Endothelial cell of umbilical vein (primary cell): ENCODE measurements at regions not wholly inside any gene's neighbourhood (a gene's known extent, or its start where the extent isn't known, plus 50 kb on each side); places are given as distances from the start of the nearest gene placed in this dataset.

ENCODE experiments used
- BruUV-seq: library from RNA; stranded (reverse); fragments of 400-500 nt; replicated peaks from 2 replicates; lab custom pipeline; 2021; lab: Mats Ljungman, UMichigan
- CTCF ChIA-PET: fragments of 300-600, 350-600 bp; sonication (Branson Sonifier 250); formaldehyde crosslinking; loops from one replicate; lab custom pipeline; 2021; ENCODE audit warnings: antibody characterized with exemption, inconsistent platforms; lab: Charles Lee
- POLR2A ChIA-PET: fragments of 300-600, 350-600 bp; sonication (Branson Sonifier 250); formaldehyde crosslinking; loops from one replicate; lab custom pipeline; 2021; ENCODE audit warnings: antibody characterized with exemption, inconsistent platforms; lab: Charles Lee
- DNase-seq: peaks from one replicate; pipeline ENCODE4 v3.0.0-alpha.2; 2011; ENCODE audit warnings: low read depth, low spot score
- FAIRE-seq: peaks from 2 replicates; lab custom pipeline; 2011; peaks lifted over from hg19 to GRCh38; lab: Jason Lieb, UNC
- H2AFZ ChIP-seq: 2 replicates; pipeline ENCODE4 v1.6.0; 2012; ENCODE audit warnings: low read depth, low read length, control low read depth, inconsistent platforms
- H3K27ac ChIP-seq: 2 replicates; pipeline ENCODE4 v1.5.1; 2011; ENCODE audit warnings: low read depth, mild to moderate bottlenecking, control low read depth, low read length, moderate library complexity; ENCODE audit not compliant: insufficient read depth
- H3K27me3 ChIP-seq, 2 experiments: 2 replicates each; pipeline versions ENCODE4 v1.6.0 to v1.6.1; 2011; ENCODE audit warnings: low read length in 2 of 2, mixed read lengths in 1 of 2; ENCODE audit not compliant: control insufficient read depth in 2 of 2, insufficient read depth in 2 of 2
- H3K36me3 ChIP-seq, 2 experiments: 2 replicates in 1 of 2; 3 replicates in 1 of 2; pipeline ENCODE4 v1.5.1; 2011; ENCODE audit warnings: low read length in 2 of 2, mild to moderate bottlenecking in 1 of 2, moderate library complexity in 1 of 2; ENCODE audit not compliant: control insufficient read depth in 2 of 2, insufficient read depth in 2 of 2; ENCODE audit errors: extremely low read depth in 1 of 2
- H3K4me1 ChIP-seq: 3 replicates; pipeline ENCODE4 v1.5.1; 2011; ENCODE audit warnings: mild to moderate bottlenecking, low read length; ENCODE audit not compliant: control insufficient read depth, insufficient read depth; ENCODE audit errors: extremely low read depth
- H3K4me2 ChIP-seq: 2 replicates; pipeline ENCODE4 v1.6.1; 2011; ENCODE audit warnings: low read length, control low read depth, mixed read lengths; ENCODE audit not compliant: insufficient read depth
- H3K4me3 ChIP-seq, 3 experiments: fragments of 200-600 bp in 1 of 3; sonication (generic), shearing (Covaris generic) in 1 of 3; replicated peaks in 1 of 3; 2 replicates each; pipeline ENCODE4 v1.5.1; 2011 to 2016; ENCODE audit warnings: control low read depth in 3 of 3, low read length in 3 of 3, mild to moderate bottlenecking in 2 of 3, inconsistent platforms in 1 of 3, low read depth in 1 of 3, moderate library complexity in 1 of 3; ENCODE audit not compliant: insufficient read depth in 1 of 3
- H3K79me2 ChIP-seq: 2 replicates; pipeline ENCODE4 v1.6.0; 2012; ENCODE audit warnings: low read length, inconsistent platforms; ENCODE audit not compliant: control insufficient read depth, insufficient read depth
- H3K9ac ChIP-seq: replicated peaks from 2 replicates; pipeline ENCODE3; 2011; ENCODE audit warnings: low read length, control low read depth; ENCODE audit not compliant: insufficient read depth; ENCODE audit errors: extremely low read depth
- H3K9me1 ChIP-seq: replicated peaks from 3 replicates; pipeline ENCODE4 v1.6.0; 2011; ENCODE audit warnings: mild to moderate bottlenecking, low read length; ENCODE audit not compliant: control insufficient read depth, insufficient read depth; ENCODE audit errors: extremely low read depth
- H3K9me3 ChIP-seq: replicated peaks from 2 replicates; pipeline ENCODE4 v1.5.1; 2012; ENCODE audit warnings: low read length, inconsistent platforms; ENCODE audit not compliant: control insufficient read depth, insufficient read depth
- H4K20me1 ChIP-seq: replicated peaks from 2 replicates; pipeline ENCODE3; 2011; ENCODE audit warnings: mild to moderate bottlenecking, low read length; ENCODE audit not compliant: control insufficient read depth, insufficient read depth; ENCODE audit errors: extremely low read depth
- EZH2 ChIP-seq: IDR thresholded peaks from 2 replicates; pipeline ENCODE4 v1.6.1; 2012; ENCODE audit warnings: borderline replicate concordance, low read depth, mild to moderate bottlenecking, moderate library complexity, low read length, inconsistent platforms; ENCODE audit not compliant: severe bottlenecking
- FOS ChIP-seq: IDR thresholded peaks from 2 replicates; pipeline ENCODE4 v1.6.1; 2011; ENCODE audit warnings: mild to moderate bottlenecking, low read length, moderate library complexity, borderline replicate concordance; ENCODE audit not compliant: insufficient read depth
- GATA2 ChIP-seq: IDR thresholded peaks from 2 replicates; pipeline ENCODE4 v1.7.0; 2011; ENCODE audit warnings: low read depth, mild to moderate bottlenecking, moderate library complexity, mixed read lengths, low read length; ENCODE audit not compliant: insufficient read length, insufficient read depth
- JUN ChIP-seq: IDR thresholded peaks from 2 replicates; pipeline ENCODE4 v1.6.1; 2011; ENCODE audit warnings: borderline replicate concordance, low read depth; ENCODE audit not compliant: insufficient read length, insufficient read depth
- MYC ChIP-seq: IDR thresholded peaks from one replicate; pipeline ENCODE4 v1.6.1; 2011; ENCODE audit warnings: mild to moderate bottlenecking, low read depth, low read length
- POLR2A ChIP-seq: IDR thresholded peaks from 2 replicates; pipeline ENCODE4 v1.6.1; 2012; ENCODE audit warnings: low read depth, mild to moderate bottlenecking, control low read depth, low read length
- POLR2AphosphoS5 ChIP-seq: IDR thresholded peaks from 2 replicates; pipeline ENCODE4 v1.6.1; 2012; ENCODE audit warnings: low read depth, mild to moderate bottlenecking, control low read depth, low read length, moderate library complexity; ENCODE audit not compliant: insufficient read depth
- dilution Hi-C: fragments of 300-500 bp; cut with MboI; formaldehyde crosslinking; loops from one replicate; pipeline ENCODE4 v1.15.0; 2019; ENCODE audit warnings: low sequenced_read_pairs; ENCODE audit not compliant: extremely low pct_ligation_motif_present
- intact Hi-C: fragments of 100-400 bp; cut with micrococcal nuclease; formaldehyde crosslinking; loops from one replicate; pipeline ENCODE4 v1.10.0; 2022
- TF ChIP-seq, protein P1 (sequence below), 2 donors: IDR thresholded peaks; 1 replicate in 1 of 2; 2 replicates in 1 of 2; pipeline ENCODE4 v1.5.1; 2011; ENCODE audit warnings: low read length in 2 of 2, mild to moderate bottlenecking in 2 of 2, moderate library complexity in 2 of 2, control low read depth in 1 of 2, inconsistent platforms in 1 of 2, low read depth in 1 of 2; ENCODE audit not compliant: insufficient read depth in 1 of 2; ENCODE audit errors: extremely low read depth in 1 of 2
- TF ChIP-seq, protein P2 (sequence below): IDR thresholded peaks from 2 replicates; pipeline ENCODE4 v1.6.1; 2011; ENCODE audit not compliant: insufficient read depth, insufficient read length

DNA sequence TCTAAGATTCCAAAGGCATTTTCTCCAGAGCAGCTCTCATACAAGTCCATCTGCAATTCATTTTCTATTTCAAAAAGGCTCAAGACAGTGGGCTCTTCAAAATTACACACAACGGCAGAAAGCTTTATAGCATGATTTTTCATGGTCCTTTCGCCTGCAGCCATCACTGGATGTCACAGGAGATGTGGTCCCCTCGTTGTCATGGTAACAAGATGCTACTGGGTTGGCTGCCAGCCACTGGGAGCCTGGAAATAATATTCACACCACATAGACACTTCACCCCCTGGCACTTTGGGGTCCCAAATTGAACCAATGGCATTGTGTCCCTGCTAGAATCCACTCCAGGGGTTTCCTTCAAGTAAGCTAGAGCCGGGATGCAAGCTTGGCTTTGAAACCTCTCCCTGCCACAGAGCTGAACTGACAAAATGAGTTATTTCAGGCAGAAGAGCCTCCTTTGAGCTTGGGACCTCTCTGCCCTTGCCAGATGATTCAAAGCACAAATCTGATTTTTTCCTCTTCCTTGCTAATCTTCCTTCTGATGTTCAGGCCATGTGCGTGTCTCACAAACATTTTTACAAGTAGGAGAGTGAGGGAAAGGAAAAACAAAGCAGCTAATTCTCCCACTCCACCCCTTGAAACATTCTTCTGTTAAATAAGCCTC is 512.6 kb upstream of the ADAMTS9 start:
- BruUV-seq = no TSS peak
- CTCF ChIA-PET = no interaction called here
- dilution Hi-C loops (no loop called here), intact Hi-C loops (no loop called here)
- no peaks in the 10 kb centered on the region for H3K36me3 ChIP-seq
- no peaks in the 10 kb centered on the region for H3K4me1 ChIP-seq
- no peak overlapping the region for H3K27ac ChIP-seq
- H3K9ac ChIP-seq = no peak overlapping the region
- FAIRE-seq (no peak), DNase-seq (no peak)
- POLR2A ChIA-PET = no interaction called here
- no peaks in the 10 kb centered on the region for H3K79me2 ChIP-seq
- no peaks in the 10 kb centered on the region for H3K9me1 ChIP-seq
- H2AFZ ChIP-seq = no peak overlapping the region
- H3K9me3 ChIP-seq = no peaks in the 10 kb centered on the region
- no peak overlapping the region for H3K4me3 ChIP-seq
- no peak for TF ChIP-seq EZH2
- no peak for TF ChIP-seq POLR2A
- no peak for TF ChIP-seq JUN
- no peak for TF ChIP-seq MYC
- no peak for TF ChIP-seq FOS
- TF ChIP-seq GATA2 = no peak
- no peak overlapping the region for H3K4me2 ChIP-seq
- H3K27me3 ChIP-seq = peaks cover 1 to 7% of the 10 kb centered on the region in 2 experiments
- no peaks in the 10 kb centered on the region for H4K20me1 ChIP-seq

DNA sequence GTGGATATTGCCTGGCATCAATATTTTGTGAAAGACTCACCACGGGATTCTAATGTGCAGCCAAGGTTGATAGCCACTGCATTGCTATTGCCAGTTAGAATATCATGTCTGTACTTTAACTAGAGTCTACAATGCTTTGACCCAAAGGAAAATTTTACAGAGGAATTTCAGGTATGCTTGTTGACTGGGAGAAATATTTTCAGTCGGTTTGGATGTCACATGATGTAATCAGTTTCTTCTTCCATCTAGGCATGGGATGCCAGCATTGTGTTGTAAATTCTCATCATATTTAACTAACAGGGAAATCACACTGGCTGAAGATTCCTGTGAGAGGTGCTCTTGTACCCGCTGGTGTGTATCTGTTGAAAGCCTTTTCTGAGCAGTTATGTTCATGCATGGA is 508.9 kb upstream of the ADAMTS9 start:
- POLR2A ChIA-PET = no interaction called here
- TF ChIP-seq GATA2 (no peak), MYC (no peak), FOS (no peak), POLR2AphosphoS5 (no peak), EZH2 (no peak), JUN (no peak), POLR2A (no peak)
- TF ChIP-seq, protein P1, sequence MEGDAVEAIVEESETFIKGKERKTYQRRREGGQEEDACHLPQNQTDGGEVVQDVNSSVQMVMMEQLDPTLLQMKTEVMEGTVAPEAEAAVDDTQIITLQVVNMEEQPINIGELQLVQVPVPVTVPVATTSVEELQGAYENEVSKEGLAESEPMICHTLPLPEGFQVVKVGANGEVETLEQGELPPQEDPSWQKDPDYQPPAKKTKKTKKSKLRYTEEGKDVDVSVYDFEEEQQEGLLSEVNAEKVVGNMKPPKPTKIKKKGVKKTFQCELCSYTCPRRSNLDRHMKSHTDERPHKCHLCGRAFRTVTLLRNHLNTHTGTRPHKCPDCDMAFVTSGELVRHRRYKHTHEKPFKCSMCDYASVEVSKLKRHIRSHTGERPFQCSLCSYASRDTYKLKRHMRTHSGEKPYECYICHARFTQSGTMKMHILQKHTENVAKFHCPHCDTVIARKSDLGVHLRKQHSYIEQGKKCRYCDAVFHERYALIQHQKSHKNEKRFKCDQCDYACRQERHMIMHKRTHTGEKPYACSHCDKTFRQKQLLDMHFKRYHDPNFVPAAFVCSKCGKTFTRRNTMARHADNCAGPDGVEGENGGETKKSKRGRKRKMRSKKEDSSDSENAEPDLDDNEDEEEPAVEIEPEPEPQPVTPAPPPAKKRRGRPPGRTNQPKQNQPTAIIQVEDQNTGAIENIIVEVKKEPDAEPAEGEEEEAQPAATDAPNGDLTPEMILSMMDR (IDR thresholded peaks at IDR 0.05; ENCODE audit: extremely low read depth in 1 of 2, insufficient read depth in 1 of 2, low read depth in 1 of 2, low read length in 2 of 2) = no peak
- TF ChIP-seq, protein P2, sequence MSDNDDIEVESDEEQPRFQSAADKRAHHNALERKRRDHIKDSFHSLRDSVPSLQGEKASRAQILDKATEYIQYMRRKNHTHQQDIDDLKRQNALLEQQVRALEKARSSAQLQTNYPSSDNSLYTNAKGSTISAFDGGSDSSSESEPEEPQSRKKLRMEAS = no peak
- no peak for FAIRE-seq

More for the DNA sequence above, 508.9 kb upstream of the ADAMTS9 start:
- no peaks in the 10 kb centered on the region for H3K9me3 ChIP-seq
- no peak overlapping the region for H3K27ac ChIP-seq
- H2AFZ ChIP-seq = no peak overlapping the region
- no peak overlapping the region for H3K4me2 ChIP-seq
- H3K4me1 ChIP-seq = no peaks in the 10 kb centered on the region
- H3K9me1 ChIP-seq = no peaks in the 10 kb centered on the region
- DNase-seq = no peak
- intact Hi-C loops = no loop called here
- H3K4me3 ChIP-seq = no peak overlapping the region
- no TSS peak for BruUV-seq
- H3K36me3 ChIP-seq = no peaks in the 10 kb centered on the region
- no peaks in the 10 kb centered on the region for H4K20me1 ChIP-seq
- H3K79me2 ChIP-seq = no peaks in the 10 kb centered on the region
- H3K9ac ChIP-seq = no peak overlapping the region
- dilution Hi-C loops = no loop called here
- peaks cover 2 to 3% of the 10 kb centered on the region in 2 experiments for H3K27me3 ChIP-seq
- CTCF ChIA-PET = no interaction called here
